ENCODE measurements at regions not wholly inside any gene's neighbourhood (a gene's known extent, or its start where the extent isn't known, plus 50 kb on each side); places are given as distances from the start of the nearest gene placed in this dataset.

- CTCF ChIA-PET = no interaction called here
- H3K36me3 ChIP-seq (ENCODE audit: control insufficient read depth in 2 of 2, insufficient read depth in 1 of 2, low read length in 2 of 2) = no peaks in the 10 kb centered on the region
- no peaks in the 10 kb centered on the region for H3K9me3 ChIP-seq (ENCODE audit: control insufficient read depth, insufficient read depth, low read depth, low read length)
- H3K4me1 ChIP-seq (ENCODE audit: control insufficient read depth, insufficient read depth, low read length) = no peaks in the 10 kb centered on the region
- POLR2A ChIA-PET = no interaction called here
- no peak overlapping the region for H3K4me3 ChIP-seq (ENCODE audit: low read depth, low read length)
- TF ChIP-seq, protein P1, sequence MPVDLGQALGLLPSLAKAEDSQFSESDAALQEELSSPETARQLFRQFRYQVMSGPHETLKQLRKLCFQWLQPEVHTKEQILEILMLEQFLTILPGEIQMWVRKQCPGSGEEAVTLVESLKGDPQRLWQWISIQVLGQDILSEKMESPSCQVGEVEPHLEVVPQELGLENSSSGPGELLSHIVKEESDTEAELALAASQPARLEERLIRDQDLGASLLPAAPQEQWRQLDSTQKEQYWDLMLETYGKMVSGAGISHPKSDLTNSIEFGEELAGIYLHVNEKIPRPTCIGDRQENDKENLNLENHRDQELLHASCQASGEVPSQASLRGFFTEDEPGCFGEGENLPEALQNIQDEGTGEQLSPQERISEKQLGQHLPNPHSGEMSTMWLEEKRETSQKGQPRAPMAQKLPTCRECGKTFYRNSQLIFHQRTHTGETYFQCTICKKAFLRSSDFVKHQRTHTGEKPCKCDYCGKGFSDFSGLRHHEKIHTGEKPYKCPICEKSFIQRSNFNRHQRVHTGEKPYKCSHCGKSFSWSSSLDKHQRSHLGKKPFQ (tag by site-specific recombination; IDR thresholded peaks at IDR 0.05) = no peak
- H3K27ac ChIP-seq (ENCODE audit: extremely low read depth, low read depth, low read length) = no peak overlapping the region
These were observed 247.6 kb downstream of the SETD4 start for GRCh38 chr21:35812679-35813078.

DNA sequence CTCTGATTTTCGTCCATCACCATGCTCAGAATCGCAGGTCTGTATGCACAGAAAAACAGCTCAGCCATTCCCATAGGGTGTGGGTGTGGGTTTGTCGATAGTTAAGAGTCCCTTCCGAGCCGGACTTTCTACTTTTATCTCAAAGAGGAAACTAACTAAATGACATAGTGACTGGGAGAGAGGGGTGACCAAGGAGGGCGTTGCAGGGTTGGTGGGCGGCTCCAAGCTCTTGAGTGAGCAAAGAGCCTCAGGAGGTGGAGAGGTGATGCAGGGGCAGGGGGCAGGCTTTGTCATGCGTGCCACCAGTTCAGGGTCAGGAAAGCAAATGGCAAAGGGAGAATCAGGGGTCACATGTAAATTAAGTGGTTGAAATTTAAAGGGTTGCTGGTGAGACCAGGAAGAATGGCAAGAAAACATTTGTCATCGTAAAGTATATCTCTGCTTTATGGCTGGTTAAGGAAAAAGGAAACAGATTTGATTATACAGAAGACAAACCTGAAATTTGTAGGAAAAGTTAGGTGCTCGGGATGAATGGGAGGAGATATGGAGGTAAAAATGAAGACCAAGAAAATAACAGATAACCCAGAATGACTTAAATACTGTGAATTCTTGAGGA is 249.0 kb downstream of the SETD4 start:
- Histone ChIP-seq H3K4me3 (ENCODE audit: low read depth, low read length) (no peak overlapping the region), H3K27ac (ENCODE audit: extremely low read depth, low read depth, low read length) (no peak overlapping the region), H3K9me3 (ENCODE audit: control insufficient read depth, insufficient read depth, low read depth, low read length) (no peaks in the 10 kb centered on the region), H3K4me1 (ENCODE audit: control insufficient read depth, insufficient read depth, low read length) (no peaks in the 10 kb centered on the region), H3K36me3 (ENCODE audit: control insufficient read depth in 2 of 2, insufficient read depth in 1 of 2, low read length in 2 of 2) (no peaks in the 10 kb centered on the region)
- ChIA-PET POLR2A (no interaction called here), CTCF (no interaction called here)
- TF ChIP-seq ZNF280C (tag by site-specific recombination; IDR thresholded peaks at IDR 0.05) = no peak
- TF ChIP-seq, protein P2, sequence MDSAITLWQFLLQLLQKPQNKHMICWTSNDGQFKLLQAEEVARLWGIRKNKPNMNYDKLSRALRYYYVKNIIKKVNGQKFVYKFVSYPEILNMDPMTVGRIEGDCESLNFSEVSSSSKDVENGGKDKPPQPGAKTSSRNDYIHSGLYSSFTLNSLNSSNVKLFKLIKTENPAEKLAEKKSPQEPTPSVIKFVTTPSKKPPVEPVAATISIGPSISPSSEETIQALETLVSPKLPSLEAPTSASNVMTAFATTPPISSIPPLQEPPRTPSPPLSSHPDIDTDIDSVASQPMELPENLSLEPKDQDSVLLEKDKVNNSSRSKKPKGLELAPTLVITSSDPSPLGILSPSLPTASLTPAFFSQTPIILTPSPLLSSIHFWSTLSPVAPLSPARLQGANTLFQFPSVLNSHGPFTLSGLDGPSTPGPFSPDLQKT (IDR thresholded peaks at IDR 0.05; ENCODE audit: borderline replicate concordance, low read depth, low read length) = no peak
- no peak for TF ChIP-seq ZNF175 (tag by site-specific recombination; IDR thresholded peaks at IDR 0.05)
- no peak for TF ChIP-seq ZNF169 (tag by site-specific recombination; IDR thresholded peaks at IDR 0.05)
- TF ChIP-seq, protein P3, sequence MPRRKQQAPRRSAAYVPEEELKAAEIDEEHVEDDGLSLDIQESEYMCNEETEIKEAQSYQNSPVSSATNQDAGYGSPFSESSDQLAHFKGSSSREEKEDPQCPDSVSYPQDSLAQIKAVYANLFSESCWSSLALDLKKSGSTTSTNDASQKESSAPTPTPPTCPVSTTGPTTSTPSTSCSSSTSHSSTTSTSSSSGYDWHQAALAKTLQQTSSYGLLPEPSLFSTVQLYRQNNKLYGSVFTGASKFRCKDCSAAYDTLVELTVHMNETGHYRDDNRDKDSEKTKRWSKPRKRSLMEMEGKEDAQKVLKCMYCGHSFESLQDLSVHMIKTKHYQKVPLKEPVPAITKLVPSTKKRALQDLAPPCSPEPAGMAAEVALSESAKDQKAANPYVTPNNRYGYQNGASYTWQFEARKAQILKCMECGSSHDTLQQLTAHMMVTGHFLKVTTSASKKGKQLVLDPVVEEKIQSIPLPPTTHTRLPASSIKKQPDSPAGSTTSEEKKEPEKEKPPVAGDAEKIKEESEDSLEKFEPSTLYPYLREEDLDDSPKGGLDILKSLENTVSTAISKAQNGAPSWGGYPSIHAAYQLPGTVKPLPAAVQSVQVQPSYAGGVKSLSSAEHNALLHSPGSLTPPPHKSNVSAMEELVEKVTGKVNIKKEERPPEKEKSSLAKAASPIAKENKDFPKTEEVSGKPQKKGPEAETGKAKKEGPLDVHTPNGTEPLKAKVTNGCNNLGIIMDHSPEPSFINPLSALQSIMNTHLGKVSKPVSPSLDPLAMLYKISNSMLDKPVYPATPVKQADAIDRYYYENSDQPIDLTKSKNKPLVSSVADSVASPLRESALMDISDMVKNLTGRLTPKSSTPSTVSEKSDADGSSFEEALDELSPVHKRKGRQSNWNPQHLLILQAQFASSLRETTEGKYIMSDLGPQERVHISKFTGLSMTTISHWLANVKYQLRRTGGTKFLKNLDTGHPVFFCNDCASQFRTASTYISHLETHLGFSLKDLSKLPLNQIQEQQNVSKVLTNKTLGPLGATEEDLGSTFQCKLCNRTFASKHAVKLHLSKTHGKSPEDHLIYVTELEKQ (tag by site-specific recombination; IDR thresholded peaks at IDR 0.05; ENCODE audit: borderline replicate concordance) = no peak
- no peak for TF ChIP-seq ZNF624 (tag by site-specific recombination; IDR thresholded peaks at IDR 0.05)
- no peak for TF ChIP-seq GLIS1 (tag by site-specific recombination; IDR thresholded peaks at IDR 0.05)
- no peak for TF ChIP-seq ZNF223 (tag by site-specific recombination; IDR thresholded peaks at IDR 0.05)

GRCh38 chr21:35810431-35810970 is 249.8 kb downstream of the SETD4 start:
- Histone ChIP-seq H3K4me3 (ENCODE audit: low read depth, low read length) (no peak overlapping the region), H3K9me3 (ENCODE audit: control insufficient read depth, insufficient read depth, low read depth, low read length) (no peaks in the 10 kb centered on the region), H3K36me3 (ENCODE audit: control insufficient read depth in 2 of 2, insufficient read depth in 1 of 2, low read length in 2 of 2) (no peaks in the 10 kb centered on the region), H3K27ac (ENCODE audit: extremely low read depth, low read depth, low read length) (no peak overlapping the region), H3K4me1 (ENCODE audit: control insufficient read depth, insufficient read depth, low read length) (no peaks in the 10 kb centered on the region)
- CTCF ChIA-PET = interaction anchor here (0.8 kb wide), 1 partner anchor 130 kb away, joined by 3 read pairs; no protein-coding TSS in a partner anchor
- TF ChIP-seq ZNF416 (tag by site-specific recombination; IDR thresholded peaks at IDR 0.05) = no peak
- TF ChIP-seq ZNF529 (tag by site-specific recombination; IDR thresholded peaks at IDR 0.05; ENCODE audit: insufficient replicate concordance) = no peak
- POLR2A ChIA-PET = no interaction called here

Data from HEK293 (cell line).